SK-N-MC (cell line): ENCODE measurements at regions not wholly inside any gene's neighbourhood (a gene's known extent, or its start where the extent isn't known, plus 50 kb on each side); places are given as distances from the start of the nearest gene placed in this dataset.

ENCODE experiments used
- EZH2 ChIP-seq: fragments of 200-600 bp; sonication (generic); IDR thresholded peaks from one replicate; pipeline ENCODE4 v1.6.1; 2017; ENCODE audit warnings: antibody characterized with exemption
- FOXP2 ChIP-seq: optimal IDR thresholded peaks from 2 replicates; pipeline ENCODE3; 2011; ENCODE audit warnings: mild to moderate bottlenecking, moderate library complexity; ENCODE audit not compliant: insufficient read depth; ENCODE audit errors: extremely low read length, control extremely low read depth
- POLR2AphosphoS5 ChIP-seq: IDR thresholded peaks from 2 replicates; pipeline ENCODE4 v1.6.1; 2012; ENCODE audit warnings: mild to moderate bottlenecking, low read depth, low read length, borderline replicate concordance

- no peak for TF ChIP-seq EZH2
- no peak for TF ChIP-seq POLR2AphosphoS5
- no peak for TF ChIP-seq FOXP2
Measured at GRCh38 chr5:17964067-17964466, 329.8 kb downstream of the TAF11L14 start.
